Calu3 (cell line): ENCODE measurements at regions not wholly inside any gene's neighbourhood (a gene's known extent, or its start where the extent isn't known, plus 50 kb on each side); places are given as distances from the start of the nearest gene placed in this dataset.

ENCODE experiments used
- BruUV-seq: library from RNA; stranded (reverse); fragments of 400-500 nt; replicated peaks from 2 replicates; lab custom pipeline; 2021; lab: Mats Ljungman, UMichigan
- CTCF ChIA-PET: fragments of 300-600 bp; sonication (Branson Sonifier 250); formaldehyde crosslinking; loops from one replicate; lab custom pipeline; 2022; ENCODE audit warnings: antibody characterized with exemption; lab: Charles Lee
- DNase-seq: peaks from one replicate; pipeline ENCODE4 v3.0.0; 2022
- H3K27ac Mint-ChIP-seq: one replicate; pipeline ENCODE4 v1.8.0; 2022; ENCODE audit warnings: mixed read lengths; ENCODE audit not compliant: unreplicated experiment
- H3K27me3 Mint-ChIP-seq: one replicate; pipeline ENCODE4 v1.8.0; 2022; ENCODE audit warnings: mixed read lengths; ENCODE audit not compliant: unreplicated experiment
- H3K36me3 Mint-ChIP-seq: one replicate; pipeline ENCODE4 v1.8.0; 2022; ENCODE audit warnings: mild to moderate bottlenecking, moderate library complexity, mixed read lengths; ENCODE audit not compliant: insufficient read depth, unreplicated experiment
- H3K4me1 Mint-ChIP-seq: one replicate; pipeline ENCODE4 v1.8.0; 2022; ENCODE audit warnings: mild to moderate bottlenecking, low read depth, mixed read lengths; ENCODE audit not compliant: unreplicated experiment
- H3K4me3 Mint-ChIP-seq: one replicate; pipeline ENCODE4 v1.8.0; 2022; ENCODE audit warnings: mild to moderate bottlenecking, low read depth, moderate library complexity, mixed read lengths; ENCODE audit not compliant: unreplicated experiment
- H3K9me3 Mint-ChIP-seq: one replicate; pipeline ENCODE4 v1.8.0; 2022; ENCODE audit warnings: low read depth, mixed read lengths; ENCODE audit not compliant: unreplicated experiment
- intact Hi-C: fragments of 100-400 bp; cut with micrococcal nuclease; formaldehyde crosslinking; loops from one replicate; pipeline ENCODE4 v1.10.0; 2022; ENCODE audit not compliant: unreplicated experiment
- TF ChIP-seq, protein P1 (sequence below): fragments of 200-600 bp; IDR thresholded peaks from one replicate; pipeline ENCODE4 v1.8.0; 2022; ENCODE audit warnings: antibody characterized with exemption; ENCODE audit not compliant: unreplicated experiment

DNA sequence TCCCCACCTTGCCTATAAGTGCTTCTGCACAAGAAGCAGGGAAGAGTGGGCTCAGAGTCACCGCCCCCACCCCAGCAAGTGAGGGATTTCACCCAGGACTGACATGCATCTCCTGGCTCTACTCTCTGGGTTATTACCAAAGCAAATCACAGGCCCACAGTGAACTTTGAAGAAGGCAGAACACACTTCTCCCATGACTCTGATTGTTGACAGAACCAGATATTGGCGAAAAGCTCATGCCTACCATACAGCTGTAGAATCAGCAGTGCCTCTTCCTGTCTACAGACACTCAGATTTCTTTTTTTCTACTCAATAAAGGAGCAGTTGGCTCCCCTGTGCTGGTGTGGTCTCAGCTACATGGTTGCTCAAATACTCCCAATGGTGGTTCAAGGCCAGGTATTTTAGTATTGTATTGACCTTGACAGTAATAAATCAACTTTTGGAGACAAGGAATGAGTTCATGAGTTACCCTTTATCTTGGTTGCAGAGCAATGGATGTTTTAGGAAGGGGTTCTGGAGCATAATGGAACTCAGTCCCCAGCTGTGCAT lies 512.9 kb upstream of the ID2 start:
- no peaks in the 10 kb centered on the region for H3K9me3 Mint-ChIP-seq
- no peak overlapping the region for H3K27ac Mint-ChIP-seq
- H3K4me1 Mint-ChIP-seq, result no peaks in the 10 kb centered on the region
- TF ChIP-seq, protein P1, sequence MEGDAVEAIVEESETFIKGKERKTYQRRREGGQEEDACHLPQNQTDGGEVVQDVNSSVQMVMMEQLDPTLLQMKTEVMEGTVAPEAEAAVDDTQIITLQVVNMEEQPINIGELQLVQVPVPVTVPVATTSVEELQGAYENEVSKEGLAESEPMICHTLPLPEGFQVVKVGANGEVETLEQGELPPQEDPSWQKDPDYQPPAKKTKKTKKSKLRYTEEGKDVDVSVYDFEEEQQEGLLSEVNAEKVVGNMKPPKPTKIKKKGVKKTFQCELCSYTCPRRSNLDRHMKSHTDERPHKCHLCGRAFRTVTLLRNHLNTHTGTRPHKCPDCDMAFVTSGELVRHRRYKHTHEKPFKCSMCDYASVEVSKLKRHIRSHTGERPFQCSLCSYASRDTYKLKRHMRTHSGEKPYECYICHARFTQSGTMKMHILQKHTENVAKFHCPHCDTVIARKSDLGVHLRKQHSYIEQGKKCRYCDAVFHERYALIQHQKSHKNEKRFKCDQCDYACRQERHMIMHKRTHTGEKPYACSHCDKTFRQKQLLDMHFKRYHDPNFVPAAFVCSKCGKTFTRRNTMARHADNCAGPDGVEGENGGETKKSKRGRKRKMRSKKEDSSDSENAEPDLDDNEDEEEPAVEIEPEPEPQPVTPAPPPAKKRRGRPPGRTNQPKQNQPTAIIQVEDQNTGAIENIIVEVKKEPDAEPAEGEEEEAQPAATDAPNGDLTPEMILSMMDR, result no peak
- H3K27me3 Mint-ChIP-seq, result no peaks in the 10 kb centered on the region
- CTCF ChIA-PET, result no interaction called here
- intact Hi-C loops, result no loop called here
- DNase-seq, result no peak
- no peak overlapping the region for H3K4me3 Mint-ChIP-seq
- no TSS peak for BruUV-seq
- H3K36me3 Mint-ChIP-seq, result no peaks in the 10 kb centered on the region

DNA sequence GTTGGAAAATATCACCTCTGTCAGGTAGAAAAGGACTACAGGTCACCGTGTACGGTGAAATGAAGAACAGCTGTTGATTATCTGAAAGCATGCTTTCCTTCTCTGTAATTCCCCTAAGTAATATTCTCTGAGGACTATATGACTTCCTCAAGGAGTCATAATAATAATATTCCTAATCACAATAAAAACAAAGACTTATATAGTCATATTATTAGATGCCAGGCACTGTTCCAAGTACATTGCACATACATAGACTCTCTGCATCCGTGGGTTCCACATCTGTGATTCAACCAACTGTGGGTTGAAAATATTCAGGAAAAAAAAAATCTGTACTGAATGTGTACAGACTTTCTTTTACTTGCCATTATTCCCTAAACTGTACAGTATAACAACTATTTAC lies 512.4 kb upstream of the ID2 start:
- H3K36me3 Mint-ChIP-seq, result no peaks in the 10 kb centered on the region
- no peaks in the 10 kb centered on the region for H3K9me3 Mint-ChIP-seq
- BruUV-seq, result no TSS peak
- H3K27me3 Mint-ChIP-seq, result no peaks in the 10 kb centered on the region
- TF ChIP-seq, protein P1, result no peak
- no peak overlapping the region for H3K4me3 Mint-ChIP-seq
- DNase-seq, result no peak
- H3K4me1 Mint-ChIP-seq, result no peaks in the 10 kb centered on the region
- CTCF ChIA-PET, result no interaction called here
- intact Hi-C loops, result no loop called here
- no peak overlapping the region for H3K27ac Mint-ChIP-seq

DNA sequence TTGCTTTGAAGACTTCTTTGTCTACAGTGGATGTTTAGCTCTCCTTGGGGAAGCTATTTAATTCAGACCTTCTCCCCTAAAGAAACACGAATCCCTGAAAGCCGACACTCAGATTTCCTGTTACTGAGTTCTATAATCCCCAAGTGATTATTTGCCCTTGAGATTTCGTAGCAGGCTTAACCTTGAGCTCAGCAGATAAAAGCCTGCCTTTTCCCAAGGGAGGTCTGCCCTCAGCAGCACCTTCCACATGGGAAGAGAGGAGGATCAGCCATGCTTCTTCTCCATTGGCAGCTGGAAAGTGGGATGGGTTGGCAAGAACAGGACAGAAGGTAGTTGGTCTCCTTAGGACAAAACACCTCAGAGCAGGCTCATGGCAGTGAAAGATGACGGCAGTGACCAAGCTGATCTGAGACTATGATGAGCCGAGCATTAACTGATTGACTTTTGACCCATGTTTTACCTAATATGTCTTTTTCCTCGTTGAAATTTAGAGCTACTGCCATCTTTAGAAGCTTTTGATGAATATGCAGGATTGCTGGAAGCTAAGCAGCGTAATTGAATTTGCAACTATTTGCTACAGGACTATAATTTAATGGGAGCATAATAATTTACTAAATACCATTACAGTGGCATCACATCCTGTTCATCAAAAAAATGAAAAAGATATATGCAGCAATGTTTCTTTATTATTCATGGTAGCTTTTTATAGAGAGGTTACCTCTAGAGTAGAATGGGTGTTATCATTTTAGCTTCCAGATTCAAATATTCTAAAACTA lies 511.1 kb upstream of the ID2 start:
- Mint-ChIP-seq H3K27ac (no peak overlapping the region), H3K4me3 (no peak overlapping the region), H3K36me3 (no peaks in the 10 kb centered on the region), H3K4me1 (no peaks in the 10 kb centered on the region), H3K27me3 (no peaks in the 10 kb centered on the region), H3K9me3 (no peaks in the 10 kb centered on the region)
- TF ChIP-seq, protein P1, result no peak
- intact Hi-C loops, result no loop called here
- CTCF ChIA-PET, result interaction anchor here (0.5 to 1.0 kb wide), 3 partner anchors 78 to 486 kb away, joined by 3 to 5 read pairs (median 3); no protein-coding TSS in a partner anchor
- no TSS peak for BruUV-seq
- no peak for DNase-seq

DNA sequence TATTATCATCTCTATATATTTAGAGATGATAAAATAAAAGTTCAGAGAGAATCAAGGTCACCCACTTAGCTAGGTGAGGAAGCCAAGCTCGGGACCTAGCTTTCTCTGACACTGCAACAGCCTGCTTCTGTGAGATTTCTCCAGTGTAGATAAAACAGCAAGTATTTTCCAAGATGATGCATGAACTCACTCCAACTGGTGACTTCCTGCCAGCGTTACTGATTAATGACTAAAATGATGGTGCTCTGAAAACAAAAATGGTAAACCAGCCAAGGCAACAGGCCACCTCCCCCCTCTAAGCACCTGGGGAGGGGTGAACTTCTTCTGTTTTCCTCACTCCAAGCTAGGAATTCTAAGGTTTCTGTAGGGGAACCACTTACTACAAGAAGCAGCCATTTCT lies 510.2 kb upstream of the ID2 start:
- H3K27me3 Mint-ChIP-seq, result no peaks in the 10 kb centered on the region
- no peak for DNase-seq
- H3K36me3 Mint-ChIP-seq, result no peaks in the 10 kb centered on the region
- no peak overlapping the region for H3K27ac Mint-ChIP-seq
- H3K4me3 Mint-ChIP-seq, result no peak overlapping the region
- intact Hi-C loops, result no loop called here
- CTCF ChIA-PET, result interaction anchor here (1.0 kb wide), 1 partner anchor 485 kb away, joined by 3 read pairs; no protein-coding TSS in a partner anchor
- H3K4me1 Mint-ChIP-seq, result no peaks in the 10 kb centered on the region
- peaks cover 1% of the 10 kb centered on the region for H3K9me3 Mint-ChIP-seq
- TF ChIP-seq, protein P1, result no peak
- BruUV-seq, result no TSS peak
